GM18867 (cell line): ENCODE measurements at regions not wholly inside any gene's neighbourhood (a gene's known extent, or its start where the extent isn't known, plus 50 kb on each side); places are given as distances from the start of the nearest gene placed in this dataset.

Source experiments
- ATAC-seq: cut with Tn5 transposase; IDR thresholded peaks from one replicate; pipeline ENCODE4 v1.9.1; 2021; ENCODE audit warnings: mild to moderate bottlenecking, moderate library complexity; ENCODE audit not compliant: unreplicated experiment

DNA sequence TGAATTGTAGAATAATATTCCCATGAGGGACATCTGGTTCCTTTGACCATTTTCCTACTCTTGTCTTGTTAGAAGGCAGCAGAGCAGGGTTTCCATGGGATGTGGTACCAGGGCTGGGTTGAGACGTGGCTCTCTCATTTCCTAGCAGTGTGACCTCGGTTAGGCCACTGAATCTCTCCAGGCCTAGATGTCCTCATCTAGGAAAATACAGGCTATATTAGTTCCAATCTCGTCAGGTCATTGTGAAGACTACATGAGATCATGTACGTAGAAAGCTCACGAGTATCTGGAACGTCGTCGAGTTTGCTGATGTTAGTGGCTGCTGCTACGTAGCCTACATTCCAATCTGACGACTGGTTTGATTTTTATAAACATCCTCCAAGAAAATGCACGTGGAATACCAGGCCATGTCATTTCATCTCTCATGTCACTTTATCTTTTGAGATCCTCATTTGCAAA is 278.2 kb upstream of the GATB start:
- ATAC-seq = no peak

DNA sequence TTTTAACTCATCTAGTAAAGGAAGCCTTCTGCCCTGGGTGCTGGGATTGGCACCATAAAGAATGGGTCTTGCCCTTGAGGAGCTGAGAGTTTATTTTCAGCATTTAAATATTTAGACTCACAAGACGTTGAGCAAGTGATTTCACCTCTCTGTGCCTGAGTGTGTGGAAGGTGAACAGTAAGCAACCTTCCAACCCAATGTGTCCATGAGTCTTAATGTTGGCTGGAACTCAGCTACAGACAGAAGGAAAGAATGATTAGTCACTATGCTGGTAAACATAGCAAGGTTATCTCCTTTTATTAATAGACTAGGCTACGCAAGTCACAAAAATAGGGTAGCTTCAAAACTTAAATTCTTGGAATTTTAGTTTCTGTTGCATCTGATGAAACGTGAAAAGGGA is 277.4 kb upstream of the GATB start:
- ATAC-seq = no peak

DNA sequence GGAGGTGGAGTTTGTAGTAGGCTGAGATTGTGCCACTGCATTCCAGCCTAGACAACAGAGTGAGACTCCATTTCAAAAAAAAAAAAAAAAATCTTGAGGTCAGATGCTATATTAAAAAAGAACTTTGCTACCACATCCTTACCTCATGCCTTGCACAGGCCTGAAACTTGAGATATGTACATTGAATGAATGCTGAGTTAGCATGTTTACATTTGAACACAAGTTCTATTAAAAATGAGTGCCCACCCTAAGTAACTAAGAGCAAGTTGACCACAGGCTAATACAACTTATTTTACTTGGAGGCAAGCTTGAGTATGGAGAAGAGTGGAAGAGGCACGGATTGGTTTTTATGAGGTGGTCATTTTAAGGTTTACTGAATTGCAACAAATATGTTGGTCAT is 276.6 kb upstream of the GATB start:
- no peak for ATAC-seq

DNA sequence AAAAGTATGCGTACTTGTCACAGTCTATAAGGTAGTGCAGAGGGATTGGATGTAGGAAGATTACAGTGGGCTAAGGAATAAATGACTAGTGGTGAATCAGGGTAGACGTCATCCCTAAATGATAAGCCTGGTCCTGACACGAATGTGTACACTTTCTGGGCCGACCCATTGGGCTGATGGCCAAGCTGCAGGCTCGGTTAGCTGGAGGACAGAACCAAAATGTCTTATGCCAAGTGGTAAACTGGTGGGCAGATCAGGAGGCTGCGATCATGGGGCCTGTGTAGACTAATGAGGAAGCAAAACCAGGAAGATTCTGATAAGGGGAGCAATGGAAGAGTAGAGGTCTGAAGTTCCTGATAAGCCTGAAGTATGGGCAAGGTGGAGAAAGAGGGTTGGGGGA is 272.8 kb upstream of the GATB start:
- ATAC-seq = no peak

DNA sequence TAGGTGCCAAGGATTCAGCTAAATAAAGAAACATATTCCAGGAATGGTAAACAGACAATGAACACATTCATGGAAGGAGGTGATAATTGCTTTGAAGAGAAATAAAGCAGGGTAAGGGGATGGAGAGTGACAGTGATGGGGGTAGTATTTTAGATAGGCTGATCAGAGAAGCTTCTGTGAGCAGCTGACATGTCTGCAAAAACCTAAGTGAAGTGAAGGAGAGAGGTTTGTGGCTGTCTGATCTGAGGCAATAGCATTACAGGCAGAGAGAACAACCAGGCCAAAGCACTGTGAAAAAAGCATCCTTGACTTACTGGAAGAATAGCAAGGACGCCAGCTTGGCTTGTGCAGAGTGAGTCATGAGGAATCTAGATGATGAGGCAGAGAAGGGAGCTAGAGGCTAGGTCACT is 271.9 kb upstream of the GATB start:
- ATAC-seq = no peak

- ATAC-seq = no peak
Measured at GRCh38 chr4:152029631-152030030, 268.8 kb upstream of the GATB start.

GRCh38 chr4:152028131-152028530 is 267.3 kb upstream of the GATB start:
- ATAC-seq = peak; percentile 78

DNA sequence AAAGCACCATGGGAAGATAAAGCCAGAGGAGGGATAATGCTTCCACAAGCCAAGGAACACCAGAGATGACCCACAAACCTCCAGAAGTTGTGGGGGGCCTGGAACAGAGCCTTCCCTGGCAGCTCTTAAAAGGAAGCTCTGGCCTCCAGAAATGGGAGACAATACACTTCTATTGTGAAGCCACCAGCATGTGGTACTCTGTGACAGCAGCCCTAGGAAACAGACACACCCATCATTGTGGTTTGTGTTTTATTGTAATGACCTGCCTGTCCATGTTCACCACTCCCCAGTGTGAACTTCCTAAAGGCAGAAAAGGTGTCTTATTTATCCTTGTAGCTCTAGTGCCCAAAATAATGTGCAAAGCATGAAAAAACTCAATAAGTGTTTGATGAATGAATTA is 264.1 kb upstream of the GATB start:
- no peak for ATAC-seq

DNA sequence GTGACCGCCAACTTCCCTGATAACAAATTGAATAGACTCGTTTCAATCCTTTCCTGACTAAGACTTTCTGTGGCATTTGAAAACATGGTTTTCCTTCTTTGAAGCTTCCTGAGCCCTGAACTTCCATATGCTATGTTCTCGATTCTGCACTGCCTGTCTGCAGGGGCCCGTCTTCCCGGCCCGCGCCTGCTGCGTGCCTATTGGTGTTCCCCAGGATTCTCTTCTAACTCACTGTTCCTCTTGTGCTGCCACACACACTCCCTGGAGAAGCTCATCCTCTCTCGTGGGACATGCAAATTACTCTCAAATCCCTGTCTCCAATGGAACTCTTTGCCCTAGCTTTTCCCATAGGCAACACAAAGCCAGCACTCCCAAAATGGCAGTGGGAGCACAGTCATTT is 262.9 kb upstream of the GATB start:
- ATAC-seq = no peak

GRCh38 chr4:152022543-152022942 is 261.7 kb upstream of the GATB start:
- ATAC-seq = no peak

GRCh38 chr4:152021788-152022438 is 261.1 kb upstream of the GATB start:
- no peak for ATAC-seq

DNA sequence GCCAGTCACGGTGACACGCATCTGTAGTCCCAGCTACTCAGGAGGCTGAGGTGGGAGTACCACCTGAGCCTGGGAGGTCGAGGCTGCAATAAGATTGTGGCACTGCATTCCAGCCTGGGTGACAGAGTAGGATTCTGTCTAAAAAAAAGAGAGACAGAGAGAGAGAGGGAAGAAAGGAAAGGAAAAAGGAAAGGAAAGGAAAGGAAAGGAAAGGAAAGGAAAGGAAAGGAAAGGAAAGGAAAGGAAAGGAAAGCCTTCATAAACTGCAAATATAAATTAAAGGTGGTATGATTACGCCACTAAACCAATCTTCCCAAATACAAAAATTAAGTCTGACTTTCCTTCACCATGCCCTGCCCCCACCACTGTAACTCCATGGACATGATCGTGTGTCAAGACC is 259.3 kb upstream of the GATB start:
- ATAC-seq = no peak

- no peak for ATAC-seq
Measured at GRCh38 chr4:152016303-152016620, 255.5 kb upstream of the GATB start.

GRCh38 chr4:152015597-152016302 is 254.9 kb upstream of the GATB start:
- no peak for ATAC-seq

- peak; percentile 96 for ATAC-seq
Measured at GRCh38 chr4:152014280-152014679, 253.5 kb upstream of the GATB start.

DNA sequence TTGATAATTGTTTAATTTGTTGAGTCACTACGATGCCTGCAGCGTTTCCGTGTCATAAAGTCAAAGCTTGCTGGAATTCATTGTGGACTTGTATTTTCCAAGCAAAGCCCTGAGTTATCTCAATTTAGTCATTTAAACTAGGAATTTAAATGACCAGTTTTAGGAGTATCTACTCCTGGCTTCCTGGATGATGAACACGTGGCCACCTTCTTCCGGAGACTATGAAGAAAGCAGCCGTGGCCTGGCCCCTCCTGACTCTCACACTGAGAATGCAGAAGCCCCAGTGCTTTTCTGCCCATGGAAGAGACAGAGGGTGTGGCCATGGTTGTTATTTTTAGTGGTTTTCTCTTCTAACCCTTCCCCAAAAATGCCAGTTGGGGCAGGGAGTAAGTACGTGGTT is 250.7 kb upstream of the GATB start:
- ATAC-seq = no peak

- ATAC-seq = no peak
Measured at GRCh38 chr4:152010710-152011079, 249.9 kb upstream of the GATB start.

DNA sequence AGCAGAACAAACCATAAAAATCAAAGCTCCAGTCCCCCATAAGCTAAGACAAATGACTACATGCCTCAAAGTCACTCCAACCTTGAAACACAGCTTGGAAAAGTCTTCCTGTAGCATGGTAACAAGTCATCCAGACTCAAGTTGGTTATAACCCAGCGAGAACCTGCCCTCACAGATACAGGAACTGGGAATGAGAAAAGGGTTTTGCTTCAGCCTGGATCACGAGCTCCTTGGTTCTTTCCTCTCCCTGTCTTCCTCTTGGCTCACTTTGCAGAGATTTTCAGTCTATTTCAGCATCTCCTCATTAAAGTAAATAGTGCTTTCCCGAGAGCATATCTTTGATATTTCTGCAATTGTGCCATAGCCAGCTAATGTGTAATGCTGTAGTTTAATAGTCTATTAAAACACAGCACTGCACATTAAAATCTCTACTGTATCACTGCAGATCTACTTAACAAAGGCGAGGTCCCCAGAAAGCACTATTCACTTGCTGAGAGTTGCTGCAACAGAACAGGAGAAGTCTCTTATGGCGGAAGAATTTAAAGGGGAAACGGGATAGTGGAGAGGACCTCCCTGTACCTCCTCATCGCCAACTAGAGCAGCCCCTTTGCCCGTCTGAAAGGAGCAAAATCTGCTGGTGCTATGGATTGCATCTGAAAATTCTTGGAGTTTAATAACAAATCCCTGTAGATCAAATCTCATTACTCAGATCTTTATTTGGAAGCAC is 249.3 kb upstream of the GATB start:
- no peak for ATAC-seq

GRCh38 chr4:152009031-152009670 is 248.3 kb upstream of the GATB start:
- no peak for ATAC-seq

DNA sequence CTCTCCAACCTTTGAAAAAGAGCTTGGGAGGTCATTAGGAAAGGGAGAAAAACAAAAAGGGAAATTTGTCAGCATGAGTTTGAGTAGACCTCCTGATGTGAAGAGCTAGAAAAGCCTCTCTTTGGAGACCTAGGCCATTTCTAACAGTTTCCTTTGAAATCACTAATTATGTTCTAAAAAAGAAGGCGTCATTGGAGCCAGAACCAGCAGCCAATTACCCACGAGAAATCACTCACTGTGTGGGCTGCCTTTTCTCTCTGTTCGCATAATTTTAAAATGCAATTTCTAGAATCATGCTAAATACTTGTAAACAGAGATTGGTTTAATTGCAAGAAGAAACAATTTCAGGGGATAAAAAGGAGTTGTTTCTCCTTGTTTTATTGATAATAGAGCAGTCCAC is 246.3 kb upstream of the GATB start:
- ATAC-seq = no peak

- ATAC-seq = no peak
Measured at GRCh38 chr4:152004801-152005200, 244.0 kb upstream of the GATB start.

GRCh38 chr4:152000518-152000917 is 239.7 kb upstream of the GATB start:
- ATAC-seq = no peak
